Testis (tissue), 2 donors: ENCODE measurements at regions not wholly inside any gene's neighbourhood (a gene's known extent, or its start where the extent isn't known, plus 50 kb on each side); places are given as distances from the start of the nearest gene placed in this dataset.
"Not testable (repeated sequence)": the region's sequence is repeated elsewhere in the genome, so short reads cannot be mapped to it uniquely, and the experiment has no call there.

Experiments used
- DNase-seq: peaks from one replicate; pipeline ENCODE4 v3.0.0-alpha.2; 2019
- H3K27ac ChIP-seq, 2 donors: fragments of 200-600 bp; sonication (generic); one replicate each; pipeline ENCODE4 v1.5.1; 2019
- H3K27me3 ChIP-seq: fragments of 200-600 bp; sonication (generic); one replicate; pipeline ENCODE4 v1.5.1; 2019
- H3K36me3 ChIP-seq: fragments of 200-600 bp; sonication (generic); one replicate; pipeline ENCODE4 v1.5.1; 2017; ENCODE audit warnings: low read depth; ENCODE audit errors: missing control alignments
- H3K4me1 ChIP-seq: fragments of 200-600 bp; sonication (generic); one replicate; pipeline ENCODE4 v1.5.1; 2019
- H3K4me3 ChIP-seq, 2 donors: fragments of 200-600 bp; sonication (generic); one replicate each; pipeline ENCODE4 v1.5.1; 2017 to 2019
- H3K9me3 ChIP-seq: fragments of 200-600 bp; sonication (generic); one replicate; pipeline ENCODE4 v1.5.1; 2017
- WGBS, 2 donors: methylation state at CpG; one replicate each; pipeline ENCODE4 v1.1.5; 2018; 5-methylcytosine and 5-hydroxymethylcytosine counted together
- intact Hi-C: fragments of 100-400 bp; cut with DNase I; formaldehyde crosslinking; loops from one replicate; pipeline ENCODE4 v1.15.1; 2023; ENCODE audit warnings: low total_unique reads

GRCh38 chr16:88246955-88247582, 135.7 kb upstream of the ZNF469 start:
- intact Hi-C loops, H3K36me3 ChIP-seq, H3K4me3 ChIP-seq, H3K27ac ChIP-seq, H3K4me1 ChIP-seq, H3K9me3 ChIP-seq, H3K27me3 ChIP-seq, DNase-seq: not testable (repeated sequence)
- 92 to 93% methylated on average over 4 of the region's 4 CpGs for WGBS, 2 donors

GRCh38 chr16:88247583-88247966, 135.2 kb upstream of the ZNF469 start:
- H3K9me3 ChIP-seq, H3K4me1 ChIP-seq, H3K27me3 ChIP-seq, H3K36me3 ChIP-seq, H3K27ac ChIP-seq, H3K4me3 ChIP-seq, DNase-seq, intact Hi-C loops: not testable (repeated sequence)
- WGBS, 2 donors, result 76% methylated on average over 5 of the region's 5 CpGs

GRCh38 chr16:88248761-88249160, 134.0 kb upstream of the ZNF469 start:
- intact Hi-C loops, DNase-seq: not testable (repeated sequence)
- WGBS, 2 donors, result 87 to 89% methylated on average over 9 of the region's 9 CpGs

GRCh38 chr16:88250381-88250780, 132.4 kb upstream of the ZNF469 start:
- H3K4me3 ChIP-seq, H3K27me3 ChIP-seq, H3K27ac ChIP-seq, H3K4me1 ChIP-seq, H3K9me3 ChIP-seq, DNase-seq, H3K36me3 ChIP-seq, intact Hi-C loops: not testable (repeated sequence)
- 93 to 95% methylated on average over 5 of the region's 5 CpGs for WGBS, 2 donors

More at GRCh38 chr16:88248761-88249160, 134.0 kb upstream of the ZNF469 start:
- not testable (repeated sequence) for H3K27me3 ChIP-seq, H3K27ac ChIP-seq, H3K4me3 ChIP-seq, H3K36me3 ChIP-seq, H3K9me3 ChIP-seq, H3K4me1 ChIP-seq

GRCh38 chr16:88252057-88252794, 130.5 kb upstream of the ZNF469 start:
- H3K4me1 ChIP-seq, H3K27me3 ChIP-seq, H3K36me3 ChIP-seq, H3K27ac ChIP-seq, H3K4me3 ChIP-seq, intact Hi-C loops, DNase-seq, H3K9me3 ChIP-seq: not testable (repeated sequence)
- 47 to 76% methylated on average over 3 of the region's 7 CpGs for WGBS, 2 donors

- intact Hi-C loops, H3K4me3 ChIP-seq, H3K27ac ChIP-seq, H3K27me3 ChIP-seq, DNase-seq, H3K36me3 ChIP-seq, H3K4me1 ChIP-seq, H3K9me3 ChIP-seq: not testable (repeated sequence)
- WGBS, 2 donors, result 89 to 100% methylated on average over 1 to 2 of the region's 2 CpGs
Observed at GRCh38 chr16:88258141-88258540, 124.6 kb upstream of the ZNF469 start.

GRCh38 chr16:88258764-88259525, 123.8 kb upstream of the ZNF469 start:
- 21 to 34% methylated on average over 16 to 32 of the region's 32 CpGs for WGBS, 2 donors
- intact Hi-C loops, H3K4me3 ChIP-seq, H3K27ac ChIP-seq, H3K4me1 ChIP-seq, DNase-seq, H3K36me3 ChIP-seq, H3K27me3 ChIP-seq, H3K9me3 ChIP-seq: not testable (repeated sequence)

- H3K9me3 ChIP-seq, H3K27ac ChIP-seq, DNase-seq, H3K4me3 ChIP-seq, intact Hi-C loops, H3K4me1 ChIP-seq, H3K36me3 ChIP-seq, H3K27me3 ChIP-seq: not testable (repeated sequence)
- 61% methylated on average over 9 to 10 of the region's 10 CpGs for WGBS, 2 donors
Observed at GRCh38 chr16:88259538-88259937, 123.2 kb upstream of the ZNF469 start.

- H3K4me3 ChIP-seq, H3K36me3 ChIP-seq, H3K27me3 ChIP-seq, H3K27ac ChIP-seq, DNase-seq, H3K9me3 ChIP-seq, intact Hi-C loops: not testable (repeated sequence)
- peaks cover 13% of the 10 kb centered on the region for H3K4me1 ChIP-seq
- WGBS, 2 donors, result 92 to 98% methylated on average over 17 of the region's 17 CpGs
Observed at GRCh38 chr16:88260146-88260545, 122.6 kb upstream of the ZNF469 start.

GRCh38 chr16:88260881-88261665, 121.7 kb upstream of the ZNF469 start:
- H3K4me1 ChIP-seq, result peaks cover 17% of the 10 kb centered on the region
- WGBS, 2 donors, result 94 to 95% methylated on average over 26 of the region's 26 CpGs
- H3K36me3 ChIP-seq, H3K9me3 ChIP-seq, H3K27me3 ChIP-seq, H3K4me3 ChIP-seq, DNase-seq, H3K27ac ChIP-seq, intact Hi-C loops: not testable (repeated sequence)

- H3K4me1 ChIP-seq, result peaks cover 17% of the 10 kb centered on the region
- H3K36me3 ChIP-seq, H3K27ac ChIP-seq, H3K9me3 ChIP-seq, intact Hi-C loops, DNase-seq, H3K4me3 ChIP-seq, H3K27me3 ChIP-seq: not testable (repeated sequence)
- 65 to 73% methylated on average over 12 to 17 of the region's 18 CpGs for WGBS, 2 donors
Observed at GRCh38 chr16:88261814-88262605, 120.7 kb upstream of the ZNF469 start.
